HCT116 (cell line): ENCODE measurements at regions not wholly inside any gene's neighbourhood (a gene's known extent, or its start where the extent isn't known, plus 50 kb on each side); places are given as distances from the start of the nearest gene placed in this dataset.

ENCODE experiments used
- ATAC-seq: fragments of 200-7000 bp; cut with Tn5 transposase; 2 replicates; pipeline ENCODE4 v1.9.1; 2020; ENCODE audit warnings: mild to moderate bottlenecking, moderate library complexity
- BruUV-seq: library from RNA; stranded (reverse); fragments of 400-500 nt; replicated peaks from 2 replicates; lab custom pipeline; 2021; lab: Mats Ljungman, UMichigan
- CTCF ChIA-PET: fragments of 300-600 bp; sonication (Branson Sonifier 250); formaldehyde crosslinking; loops from one replicate; lab custom pipeline; 2021; ENCODE audit warnings: antibody characterized with exemption; lab: Charles Lee
- POLR2A ChIA-PET: fragments of 300-600, 350-600 bp; sonication (Branson Sonifier 250); formaldehyde crosslinking; loops from one replicate; lab custom pipeline; 2021; ENCODE audit warnings: antibody characterized with exemption; lab: Charles Lee
- RAD21 ChIA-PET, 2 experiments: fragments of 300-600 bp; sonication (Branson Sonifier 250); formaldehyde crosslinking; loops; one replicate each; lab custom pipeline; 2023; ENCODE audit warnings: low total read pairs in 2 of 2; ENCODE audit not compliant: uncharacterized antibody in 2 of 2, unreplicated experiment in 2 of 2, low non-redundant PET in 1 of 2; lab: Charles Lee
- DNase-seq: peaks from one replicate; pipeline ENCODE4 v3.0.0-alpha.2; 2010; ENCODE audit warnings: low read depth, low spot score
- H2AFZ ChIP-seq: fragments of 200-600 bp; shearing (Covaris generic), sonication (generic); 2 replicates; pipeline ENCODE4 v1.6.1; 2017; ENCODE audit warnings: low read depth, mixed run types, mixed read lengths, antibody characterized with exemption, low read length; ENCODE audit not compliant: poor library complexity, severe bottlenecking
- H3K27ac ChIP-seq: 2 replicates; pipeline ENCODE4 v1.5.1; 2012; ENCODE audit warnings: low read depth, low read length
- H3K27me3 ChIP-seq: fragments of 200-600 bp; sonication (generic); 2 replicates; pipeline ENCODE4 v1.6.1; 2016; ENCODE audit warnings: mixed run types, low read length, mixed read lengths; ENCODE audit not compliant: insufficient read depth
- H3K36me3 ChIP-seq, 2 experiments: fragments of 200-500 bp in 1 of 2; fragments of 200-600 bp in 1 of 2; sonication (Bioruptor generic) in 1 of 2; sonication (generic) in 1 of 2; 2 replicates each; pipeline versions ENCODE4 v1.5.1 to v1.6.1; 2014 to 2016; ENCODE audit warnings: low read length in 2 of 2, inconsistent platforms in 1 of 2, mixed read lengths in 1 of 2, mixed run types in 1 of 2; ENCODE audit not compliant: insufficient read depth in 2 of 2, control insufficient read depth in 1 of 2
- H3K4me1 ChIP-seq, 2 experiments: fragments of 200-600 bp in 1 of 2; sonication (generic) in 1 of 2; 2 replicates each; pipeline versions ENCODE4 v1.5.1 to v1.6.1; 2012 to 2017; ENCODE audit warnings: low read length in 2 of 2, inconsistent platforms in 1 of 2, mild to moderate bottlenecking in 1 of 2, mixed read lengths in 1 of 2, mixed run types in 1 of 2, moderate library complexity in 1 of 2; ENCODE audit not compliant: insufficient read depth in 2 of 2, control insufficient read depth in 1 of 2
- H3K4me2 ChIP-seq: fragments of 200-600 bp; sonication (generic); 2 replicates; pipeline ENCODE4 v1.6.1; 2017; ENCODE audit warnings: mixed run types, low read length, mixed read lengths
- H3K4me3 ChIP-seq, 2 experiments: fragments of 200-600 bp in 1 of 2; sonication (generic) in 1 of 2; replicated peaks in 1 of 2; 2 replicates each; pipeline ENCODE4 v1.5.1; 2011 to 2016; ENCODE audit warnings: low read length in 2 of 2, control low read depth in 1 of 2, low read depth in 1 of 2, mild to moderate bottlenecking in 1 of 2, mixed read lengths in 1 of 2, mixed run types in 1 of 2
- H3K79me2 ChIP-seq: fragments of 200-600 bp; sonication (generic); 2 replicates; pipeline ENCODE4 v1.6.1; 2017; ENCODE audit warnings: mild to moderate bottlenecking, mixed run types, low read length, moderate library complexity, mixed read lengths; ENCODE audit not compliant: insufficient read depth
- H3K9ac ChIP-seq: fragments of 200-600 bp; sonication (generic); 2 replicates; pipeline ENCODE4 v1.6.1; 2016; ENCODE audit warnings: low read length, mixed read lengths
- H3K9me2 ChIP-seq: fragments of 200-600 bp; sonication (generic), shearing (Covaris generic); 2 replicates; pipeline ENCODE4 v1.6.1; 2017; ENCODE audit warnings: mixed run types, mild to moderate bottlenecking, moderate library complexity; ENCODE audit not compliant: insufficient read depth
- H3K9me3 ChIP-seq, 2 experiments: fragments of 200-500 bp in 1 of 2; fragments of 200-600 bp in 1 of 2; sonication (Bioruptor generic) in 1 of 2; sonication (generic) in 1 of 2; 2 replicates each; pipeline ENCODE4 v1.6.1; 2014 to 2017; ENCODE audit warnings: low read length in 2 of 2, mixed read lengths in 2 of 2, inconsistent platforms in 1 of 2, low read depth in 1 of 2, mild to moderate bottlenecking in 1 of 2, mixed run types in 1 of 2, moderate library complexity in 1 of 2; ENCODE audit not compliant: control insufficient read depth in 1 of 2, insufficient read depth in 1 of 2
- H4K20me1 ChIP-seq: fragments of 200-600 bp; sonication (generic), shearing (Covaris generic); 2 replicates; pipeline ENCODE4 v1.6.1; 2017; ENCODE audit warnings: mixed run types, mild to moderate bottlenecking, moderate library complexity; ENCODE audit not compliant: insufficient read depth
- CBX3 ChIP-seq: IDR thresholded peaks from 2 replicates; pipeline ENCODE4 v1.6.1; 2012; ENCODE audit warnings: low read depth
- CEBPB ChIP-seq: IDR thresholded peaks from 2 replicates; pipeline ENCODE4 v1.6.1; 2012; ENCODE audit warnings: low read depth
- CTCF ChIP-seq, 3 experiments: fragments of 200-600 bp in 1 of 3; sonication (generic) in 1 of 3; IDR thresholded peaks in 2 of 3; conservative IDR thresholded peaks in 1 of 3; 2 replicates each; pipeline ENCODE4 v1.5.1; 2012 to 2017; ENCODE audit warnings: low read depth in 2 of 3, low read length in 2 of 3, antibody characterized with exemption in 1 of 3, borderline replicate concordance in 1 of 3, control low read depth in 1 of 3, mild to moderate bottlenecking in 1 of 3, mixed read lengths in 1 of 3, mixed run types in 1 of 3, moderate library complexity in 1 of 3; ENCODE audit not compliant: insufficient read depth in 1 of 3
- EZH2 ChIP-seq: fragments of 200-600 bp; sonication (generic); IDR thresholded peaks from 2 replicates; pipeline ENCODE4 v1.6.1; 2017; ENCODE audit warnings: antibody characterized with exemption, mixed run types
- FOSL1 ChIP-seq: IDR thresholded peaks from 2 replicates; pipeline ENCODE4 v1.6.1; 2012; ENCODE audit warnings: low read depth
- JUND ChIP-seq: IDR thresholded peaks from 2 replicates; pipeline ENCODE4 v1.6.1; 2012
- POLR2A ChIP-seq: IDR thresholded peaks from 2 replicates; pipeline ENCODE4 v1.7.0; 2011; ENCODE audit warnings: borderline replicate concordance; ENCODE audit not compliant: insufficient read depth, insufficient read length; ENCODE audit errors: extremely low read depth
- POLR2AphosphoS5 ChIP-seq: IDR thresholded peaks from 2 replicates; pipeline ENCODE4 v1.6.1; 2011; ENCODE audit warnings: mild to moderate bottlenecking, low read depth, low read length, moderate library complexity
- RAD21 ChIP-seq: IDR thresholded peaks from 2 replicates; pipeline ENCODE4 v1.6.1; 2012; ENCODE audit warnings: low read depth, mild to moderate bottlenecking
- SIN3A ChIP-seq: IDR thresholded peaks from 2 replicates; pipeline ENCODE4 v1.6.1; 2012; ENCODE audit warnings: low read depth
- SP1 ChIP-seq: IDR thresholded peaks from 2 replicates; pipeline ENCODE4 v1.6.1; 2012; ENCODE audit warnings: low read depth
- TCF7L2 ChIP-seq: IDR thresholded peaks from 2 replicates; pipeline ENCODE4 v1.7.0; 2011; ENCODE audit warnings: borderline replicate concordance, inconsistent platforms; ENCODE audit not compliant: insufficient read depth, insufficient read length; ENCODE audit errors: extremely low read depth
- ZBTB33 ChIP-seq: IDR thresholded peaks from 2 replicates; pipeline ENCODE4 v1.6.1; 2011; ENCODE audit warnings: mild to moderate bottlenecking, low read length, moderate library complexity; ENCODE audit not compliant: insufficient replicate concordance; ENCODE audit errors: extremely low read depth
- ZFX ChIP-seq: fragments of 450-650 bp; IDR thresholded peaks from 2 replicates; pipeline ENCODE4 v1.6.1; 2017
- ZNF274 ChIP-seq: fragments of 200-500 bp; sonication (Bioruptor generic); IDR thresholded peaks from 2 replicates; pipeline ENCODE4 v1.6.1; 2014; ENCODE audit warnings: mild to moderate bottlenecking, low read depth, low read length, inconsistent platforms
- intact Hi-C: fragments of 100-400 bp; cut with micrococcal nuclease; formaldehyde crosslinking; loops from 2 replicates; pipeline ENCODE4 v1.10.0; 2022
- TF ChIP-seq, protein P1 (sequence below): IDR thresholded peaks from 2 replicates; pipeline ENCODE4 v1.6.1; 2012

DNA sequence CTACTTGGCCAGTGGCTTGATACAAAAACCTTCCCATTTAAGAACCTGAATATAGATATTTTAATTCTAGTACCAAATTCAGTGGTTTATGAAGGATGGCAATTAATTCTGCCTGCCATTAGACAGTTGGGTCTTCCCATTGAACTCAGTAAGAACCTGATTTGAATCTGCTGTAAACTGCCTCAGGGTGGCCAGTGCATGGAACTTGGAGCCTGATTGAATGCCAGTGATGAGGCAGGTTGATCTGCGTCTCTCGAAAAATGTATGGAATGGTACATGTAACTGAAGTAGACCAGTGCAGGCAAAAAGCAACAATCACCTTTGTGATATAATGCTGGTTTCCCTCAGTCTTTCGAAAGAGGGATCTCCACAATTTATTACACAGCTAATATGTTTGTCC is 421.4 kb downstream of the TMA16 start:
- BruUV-seq = no TSS peak
- H3K4me2 ChIP-seq = no peak overlapping the region
- no peaks in the 10 kb centered on the region for H3K9me2 ChIP-seq
- TF ChIP-seq ZBTB33 (no peak), SIN3A (no peak), CEBPB (no peak), SP1 (no peak), FOSL1 (no peak), RAD21 (no peak), POLR2AphosphoS5 (no peak), EZH2 (no peak), ZFX (no peak), ZNF274 (no peak), JUND (no peak), POLR2A (no peak), CBX3 (no peak), CTCF (IDR thresholded peaks at IDR 0.05 in 2 of 3, conservative IDR thresholded peaks at IDR 0.05 in 1 of 3; ENCODE audit: borderline replicate concordance in 1 of 3, insufficient read depth in 1 of 3, low read depth in 2 of 3, low read length in 2 of 3) (no peak), TCF7L2 (no peak)
- TF ChIP-seq, protein P1, sequence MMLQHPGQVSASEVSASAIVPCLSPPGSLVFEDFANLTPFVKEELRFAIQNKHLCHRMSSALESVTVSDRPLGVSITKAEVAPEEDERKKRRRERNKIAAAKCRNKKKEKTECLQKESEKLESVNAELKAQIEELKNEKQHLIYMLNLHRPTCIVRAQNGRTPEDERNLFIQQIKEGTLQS = no peak
- no peaks in the 10 kb centered on the region for H3K27me3 ChIP-seq
- H3K9me3 ChIP-seq = no peaks in the 10 kb centered on the region
- intact Hi-C loops = no loop called here
- DNase-seq (no peak), ATAC-seq (no peak)
- H2AFZ ChIP-seq = no peak overlapping the region
- H4K20me1 ChIP-seq = no peaks in the 10 kb centered on the region; the same call in 1 of the 2 replicates
- ChIA-PET POLR2A (no interaction called here), CTCF (no interaction called here), RAD21 (no interaction called here)
- H3K4me3 ChIP-seq = no peak overlapping the region
- H3K36me3 ChIP-seq = no peaks in the 10 kb centered on the region
- H3K27ac ChIP-seq = no peak overlapping the region
- no peak overlapping the region for H3K9ac ChIP-seq
- no peaks in the 10 kb centered on the region for H3K79me2 ChIP-seq
- H3K4me1 ChIP-seq = no peaks in the 10 kb centered on the region
